ENCODE measurements at regions not wholly inside any gene's neighbourhood (a gene's known extent, or its start where the extent isn't known, plus 50 kb on each side); places are given as distances from the start of the nearest gene placed in this dataset.

- Histone ChIP-seq H3K4me1 (ENCODE audit: control insufficient read depth, extremely low read depth, insufficient read depth, low read length) (peaks cover 22% of the 10 kb centered on the region), H3K9me3 (ENCODE audit: control insufficient read depth, low read depth, low read length) (no peaks in the 10 kb centered on the region), H3K36me3 (ENCODE audit: control insufficient read depth in 2 of 2, extremely low read depth in 1 of 2, insufficient read depth in 2 of 2, low read length in 2 of 2) (no peaks in the 10 kb centered on the region), H3K4me2 (ENCODE audit: control insufficient read depth, extremely low read depth, insufficient read depth, low read depth, low read length) (no peak overlapping the region), H3K27ac (ENCODE audit: control insufficient read depth, insufficient read depth, low read length) (peak overlapping the region; percentile 43), H3K9ac (ENCODE audit: control insufficient read depth, extremely low read depth, insufficient read depth, low read length) (no peak overlapping the region), H3K9me1 (ENCODE audit: control insufficient read depth, extremely low read depth, insufficient read depth, low read length) (no peaks in the 10 kb centered on the region), H2AFZ (ENCODE audit: control insufficient read depth, low read length) (peak overlapping the region; percentile 3), H3K27me3 (ENCODE audit: control insufficient read depth, extremely low read depth, insufficient read depth, low read length) (no peaks in the 10 kb centered on the region), H3K4me3 (ENCODE audit: control insufficient read depth in 2 of 3, extremely low read depth in 1 of 3, insufficient read depth in 2 of 3, low read depth in 1 of 3, low read length in 3 of 3) (no peak overlapping the region), H3K79me2 (ENCODE audit: control insufficient read depth, insufficient read depth, low read length) (no peaks in the 10 kb centered on the region), H4K20me1 (ENCODE audit: control insufficient read depth, extremely low read depth, insufficient read depth, low read length) (no peaks in the 10 kb centered on the region)
- FAIRE-seq (no peak), DNase-seq (ENCODE audit: low read depth, low spot score) (no peak)
- dilution Hi-C loops (cut with MboI; ENCODE audit: extremely low pct_ligation_motif_present, low sequenced_read_pairs), result no loop called here
- no peak for TF ChIP-seq EZH2 (IDR thresholded peaks at IDR 0.05; ENCODE audit: low read length)
- TF ChIP-seq CTCF (optimal IDR thresholded peaks at IDR 0.05 in 1 of 3, IDR thresholded peaks at IDR 0.05 in 1 of 3, conservative IDR thresholded peaks at IDR 0.05 in 1 of 3; ENCODE audit: extremely low read depth in 1 of 3, insufficient read depth in 2 of 3, low read length in 3 of 3), result no peak
Measured at GRCh38 chr2:14557916-14558315, 74.6 kb upstream of the LRATD1 start.

GRCh38 chr2:14558335-14558919, 74.1 kb upstream of the LRATD1 start:
- no peaks in the 10 kb centered on the region for H3K9me1 ChIP-seq (ENCODE audit: control insufficient read depth, extremely low read depth, insufficient read depth, low read length)
- H3K36me3 ChIP-seq (ENCODE audit: control insufficient read depth in 2 of 2, extremely low read depth in 1 of 2, insufficient read depth in 2 of 2, low read length in 2 of 2), result no peaks in the 10 kb centered on the region
- H3K4me3 ChIP-seq (ENCODE audit: control insufficient read depth in 2 of 3, extremely low read depth in 1 of 3, insufficient read depth in 2 of 3, low read depth in 1 of 3, low read length in 3 of 3), result no peak overlapping the region
- DNase-seq (ENCODE audit: low read depth, low spot score) (no peak), FAIRE-seq (peak; percentile 61)
- peak overlapping the region; percentile 15 for H3K27ac ChIP-seq (ENCODE audit: control insufficient read depth, insufficient read depth, low read length)
- no peaks in the 10 kb centered on the region for H3K79me2 ChIP-seq (ENCODE audit: control insufficient read depth, insufficient read depth, low read length)
- H4K20me1 ChIP-seq (ENCODE audit: control insufficient read depth, extremely low read depth, insufficient read depth, low read length), result no peaks in the 10 kb centered on the region
- peak overlapping the region; percentile 36 for H3K4me2 ChIP-seq (ENCODE audit: control insufficient read depth, extremely low read depth, insufficient read depth, low read depth, low read length)
- H2AFZ ChIP-seq (ENCODE audit: control insufficient read depth, low read length), result peak overlapping the region; percentile 72
- H3K9ac ChIP-seq (ENCODE audit: control insufficient read depth, extremely low read depth, insufficient read depth, low read length), result no peak overlapping the region
- dilution Hi-C loops (cut with MboI; ENCODE audit: extremely low pct_ligation_motif_present, low sequenced_read_pairs), result no loop called here
- TF ChIP-seq CTCF (optimal IDR thresholded peaks at IDR 0.05 in 1 of 3, IDR thresholded peaks at IDR 0.05 in 1 of 3, conservative IDR thresholded peaks at IDR 0.05 in 1 of 3; ENCODE audit: extremely low read depth in 1 of 3, insufficient read depth in 2 of 3, low read length in 3 of 3) (no peak), EZH2 (IDR thresholded peaks at IDR 0.05; ENCODE audit: low read length) (no peak)
- no peaks in the 10 kb centered on the region for H3K9me3 ChIP-seq (ENCODE audit: control insufficient read depth, low read depth, low read length)
- no peaks in the 10 kb centered on the region for H3K27me3 ChIP-seq (ENCODE audit: control insufficient read depth, extremely low read depth, insufficient read depth, low read length)
- peaks cover 22% of the 10 kb centered on the region for H3K4me1 ChIP-seq (ENCODE audit: control insufficient read depth, extremely low read depth, insufficient read depth, low read length)
